Left kidney (tissue), 1 donor: ENCODE measurements at regions not wholly inside any gene's neighbourhood (a gene's known extent, or its start where the extent isn't known, plus 50 kb on each side); places are given as distances from the start of the nearest gene placed in this dataset.
"Not testable (repeated sequence)": the region's sequence is repeated elsewhere in the genome, so short reads cannot be mapped to it uniquely, and the experiment has no call there.

Source experiments
- DNase-seq: peaks from one replicate; pipeline ENCODE4 v3.0.0-alpha.2; 2013

DNA sequence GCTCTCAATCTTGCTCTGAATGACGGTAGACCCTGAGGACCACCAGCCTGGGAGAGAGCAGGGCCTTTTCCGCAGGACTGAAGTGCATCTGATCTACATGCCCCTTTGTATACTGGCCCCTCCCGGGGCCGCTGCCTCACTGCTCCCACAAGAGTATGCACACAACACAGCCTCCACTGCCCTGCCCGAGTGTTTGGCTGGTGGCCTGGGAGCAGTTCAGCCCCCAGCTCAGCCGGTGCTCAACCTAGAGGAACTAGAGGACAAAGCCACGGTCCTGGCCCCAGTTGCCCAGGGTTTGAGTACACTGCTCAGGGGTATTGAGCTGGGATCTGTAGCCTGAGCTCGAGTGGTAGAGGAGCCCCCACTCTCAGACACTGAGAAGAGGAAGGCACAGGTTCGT, 118.9 kb upstream of the CAB39 start:
- no peak for DNase-seq

DNA sequence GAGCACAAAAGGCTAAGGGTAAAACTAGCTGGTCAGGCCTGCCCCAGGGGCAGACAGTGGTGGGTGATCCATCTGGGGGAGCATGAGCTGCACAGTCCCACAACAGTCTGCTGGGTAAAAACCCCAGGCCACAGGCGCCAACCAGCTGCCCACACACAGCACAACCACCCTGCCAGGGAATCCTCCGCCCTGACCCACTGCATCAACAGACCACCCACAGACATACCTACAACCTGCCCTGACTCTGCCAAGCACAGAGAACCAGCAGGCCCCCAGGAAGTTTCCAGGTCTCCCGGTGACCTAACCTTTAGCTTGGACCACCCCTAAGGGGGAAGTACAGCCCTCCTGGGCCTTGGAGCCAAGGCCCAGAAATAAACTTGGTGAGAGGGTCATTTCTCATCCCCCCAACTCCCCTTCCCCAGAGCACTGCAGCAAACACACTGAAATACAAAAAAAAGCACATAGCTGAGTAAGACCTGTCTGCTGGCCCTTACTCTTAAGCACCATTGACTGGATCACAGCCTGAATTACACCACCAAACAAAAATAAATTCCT, 118.3 kb upstream of the CAB39 start:
- no peak for DNase-seq

DNA sequence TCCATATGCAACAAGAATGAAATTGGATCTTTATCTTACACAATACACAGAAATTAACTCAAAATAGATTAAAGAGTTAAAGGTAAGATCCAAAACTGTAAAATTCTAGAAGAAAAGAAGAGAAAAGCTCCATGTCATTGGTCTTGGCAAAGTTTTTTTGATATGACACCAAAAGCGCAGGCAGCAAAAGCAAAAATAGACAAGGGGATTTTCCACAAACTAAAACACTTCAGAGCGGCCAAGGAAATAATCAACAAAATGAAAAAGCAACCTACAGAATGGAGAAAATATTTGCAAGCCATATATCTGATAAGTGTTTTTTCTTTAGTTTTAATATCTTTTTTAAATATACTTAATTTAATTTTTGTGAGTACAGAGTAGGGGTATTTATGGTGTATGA, 112.8 kb upstream of the CAB39 start:
- DNase-seq: no peak

DNA sequence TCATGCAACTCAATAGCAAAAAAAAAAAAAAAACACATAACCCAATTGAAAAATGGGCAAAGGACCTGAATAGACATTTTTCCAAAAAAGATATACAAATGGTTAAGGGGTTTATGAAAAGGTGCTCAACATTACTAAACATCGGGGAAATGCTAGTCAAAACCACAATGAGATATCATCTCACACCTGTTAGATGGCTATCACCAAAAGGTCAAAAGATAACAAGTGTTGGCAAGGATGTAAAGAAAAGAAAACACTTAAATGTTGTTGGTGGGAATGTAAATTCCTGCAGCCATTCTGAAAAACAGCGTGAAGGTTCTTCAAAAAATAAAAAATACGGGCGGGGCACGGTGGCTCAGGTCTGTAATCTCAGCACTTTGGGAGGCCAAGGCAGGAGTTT, 112.4 kb upstream of the CAB39 start:
- DNase-seq: no peak

DNA sequence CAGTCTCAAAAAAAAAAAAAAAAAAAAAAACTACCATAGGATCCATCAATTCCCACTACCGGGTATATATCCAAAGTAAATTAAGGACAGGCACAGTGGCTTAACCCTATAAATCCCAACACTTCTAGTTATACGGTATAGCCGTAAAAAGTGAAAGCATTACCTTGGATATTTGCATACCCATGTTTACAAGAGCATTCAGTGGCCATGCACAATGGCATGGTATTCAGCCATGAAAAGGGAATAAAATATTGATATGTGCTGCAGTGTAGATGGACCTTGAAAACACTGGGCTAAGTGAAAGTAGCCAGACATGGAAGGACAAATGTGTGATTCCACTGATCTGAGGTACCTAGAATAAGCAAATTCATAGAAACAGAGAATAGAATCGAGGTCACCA, 111.8 kb upstream of the CAB39 start:
- no peak for DNase-seq

DNA sequence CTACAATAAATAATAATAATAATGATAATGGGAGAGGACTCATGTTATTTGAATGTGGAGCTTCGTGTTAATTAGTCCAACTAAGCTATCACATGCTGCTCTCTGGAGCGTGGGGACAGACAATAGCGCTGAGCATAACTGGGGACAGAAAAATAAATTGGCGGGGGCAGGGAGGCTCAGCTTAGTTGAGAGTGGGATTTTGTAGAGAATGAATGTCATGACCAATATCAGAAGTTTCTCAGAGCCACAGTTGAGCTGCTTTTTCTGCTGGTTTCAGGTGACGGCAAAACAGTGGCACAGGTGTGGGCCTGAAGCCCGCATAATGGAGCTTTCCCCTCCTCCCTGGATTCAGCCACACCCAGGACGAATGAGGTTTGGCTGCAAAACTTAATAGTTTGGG, 111.1 kb upstream of the CAB39 start:
- DNase-seq: no peak

DNA sequence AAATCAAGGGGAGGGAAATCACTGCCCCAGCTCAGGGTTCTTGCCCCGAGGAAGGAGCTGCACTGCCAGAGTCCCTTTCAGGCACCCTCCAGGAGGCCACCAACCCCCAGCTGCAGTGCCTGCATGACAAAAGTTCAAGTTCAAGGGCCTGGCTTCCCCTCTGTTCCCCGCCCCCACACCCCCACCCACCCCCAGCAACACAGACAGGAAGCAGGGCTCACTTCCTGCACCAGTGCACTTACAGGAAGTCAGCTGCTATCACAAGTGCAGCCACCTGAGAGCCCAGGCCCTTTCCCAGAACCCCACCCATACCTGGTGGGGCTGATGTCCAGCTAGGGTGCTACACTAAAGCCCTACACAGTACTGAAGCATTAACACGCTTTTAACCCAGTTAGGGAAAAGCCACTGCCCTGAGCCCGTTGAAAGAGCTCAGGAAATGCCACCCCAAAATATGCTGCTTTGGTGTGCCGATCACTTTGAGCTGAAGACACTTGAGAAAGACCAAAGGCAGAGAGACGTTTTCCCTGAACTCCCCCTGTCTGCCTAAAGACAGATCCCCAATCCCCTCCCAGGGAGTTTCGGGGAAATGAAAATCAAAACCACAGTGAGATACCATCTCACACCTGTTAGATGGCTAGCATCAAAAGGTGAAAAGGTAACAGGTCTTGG, 109.9 kb upstream of the CAB39 start:
- DNase-seq: no peak

DNA sequence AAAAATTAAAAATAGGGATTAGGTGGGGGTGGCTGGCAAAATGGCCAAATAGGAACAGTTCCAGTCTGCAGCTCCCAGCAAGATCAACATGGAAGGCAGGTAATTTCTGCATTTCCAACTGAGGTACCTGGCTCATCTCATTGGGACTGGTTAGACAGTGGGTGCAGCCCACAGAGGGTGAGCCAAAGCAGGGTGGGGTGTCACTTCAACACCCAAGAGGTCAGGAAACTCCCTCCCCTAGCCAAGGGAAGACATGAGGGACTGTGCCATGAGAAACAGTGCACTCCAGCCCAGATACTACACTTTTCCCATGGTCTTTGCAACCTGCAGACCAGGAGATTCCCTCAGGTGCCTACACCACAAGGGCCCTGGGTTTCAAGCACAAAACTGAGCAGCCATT, 109.3 kb upstream of the CAB39 start:
- not testable (repeated sequence) for DNase-seq

DNA sequence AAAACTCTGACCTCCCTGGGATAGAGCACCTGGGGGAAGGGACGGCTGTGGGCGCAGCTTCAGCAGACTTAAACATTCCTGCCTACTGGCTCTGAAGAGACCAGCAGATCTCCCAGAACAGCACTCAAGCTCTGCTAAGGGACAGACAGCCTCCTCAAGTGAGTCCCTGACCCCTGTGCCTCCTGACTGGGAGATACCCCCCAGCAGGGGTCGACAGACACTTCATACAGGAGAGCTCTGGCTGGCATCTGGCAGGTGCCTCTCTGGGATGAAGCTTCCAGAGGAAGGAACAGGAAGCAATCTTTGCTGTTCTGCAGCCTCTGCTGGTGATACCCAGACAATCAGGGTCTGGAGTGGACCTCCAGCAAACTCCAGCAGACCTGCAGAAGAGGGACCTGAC, 108.5 kb upstream of the CAB39 start:
- DNase-seq: not testable (repeated sequence)

DNA sequence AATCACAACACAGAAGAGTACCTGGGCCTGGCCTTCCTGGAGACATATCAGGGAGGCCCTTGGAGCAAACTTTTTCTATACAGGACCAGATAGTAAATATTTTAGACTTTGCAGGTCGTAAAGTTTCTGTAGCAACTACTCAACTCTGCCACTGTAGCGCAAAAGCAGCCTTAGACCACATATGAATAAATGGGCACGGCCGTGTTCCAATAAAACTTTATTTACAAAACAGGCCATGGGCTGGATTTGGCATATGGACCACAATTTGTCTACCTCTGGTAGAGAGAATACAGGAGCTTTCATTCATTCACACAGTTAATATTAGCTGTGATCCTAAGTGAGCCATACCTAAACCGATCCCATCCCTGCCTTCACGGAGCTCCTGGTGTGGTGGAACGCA, 98.6 kb upstream of the CAB39 start:
- no peak for DNase-seq

DNA sequence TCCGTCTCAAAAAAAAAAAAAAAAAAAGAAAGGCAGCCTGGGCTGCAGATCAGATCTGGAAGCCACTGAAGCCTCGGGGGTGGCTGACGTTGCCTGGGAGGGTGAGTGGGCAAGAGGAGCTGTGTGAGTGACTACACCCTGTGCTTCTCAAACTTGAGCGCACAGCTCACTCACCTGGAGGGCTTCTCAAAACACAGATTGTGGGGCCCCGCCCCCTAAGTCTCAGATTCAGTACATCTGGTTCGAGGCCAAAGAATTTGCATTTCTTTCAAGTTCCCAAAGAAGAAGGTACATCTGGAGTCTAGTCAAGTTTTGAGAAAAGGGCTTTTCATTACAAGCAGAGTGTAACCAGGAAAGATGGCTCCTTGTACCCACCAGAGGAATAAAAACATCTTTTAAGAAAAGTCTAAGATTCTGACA, 97.7 kb upstream of the CAB39 start:
- DNase-seq: no peak

DNA sequence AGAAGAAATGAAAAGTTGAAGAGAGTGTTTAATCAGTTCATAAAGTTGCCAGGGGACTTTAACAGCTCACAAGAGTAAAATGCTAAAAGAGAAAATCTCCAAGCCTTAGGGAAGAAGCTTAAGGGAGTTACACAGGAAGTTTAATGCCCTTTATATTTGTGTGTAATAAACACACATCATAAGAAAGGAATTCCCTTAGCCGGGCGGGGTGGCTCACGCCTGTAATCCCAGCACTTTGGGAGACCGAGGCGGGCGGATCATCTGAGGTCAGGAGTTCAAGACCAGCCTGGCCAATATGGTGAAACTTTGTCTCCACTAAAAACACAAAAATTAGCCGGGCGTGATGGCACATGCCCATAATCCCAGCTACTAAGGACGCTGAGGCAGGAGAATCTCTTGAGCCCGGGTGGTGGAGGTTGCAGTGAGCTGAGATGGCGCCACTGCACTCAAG, 95.4 kb upstream of the CAB39 start:
- DNase-seq: not testable (repeated sequence)

DNA sequence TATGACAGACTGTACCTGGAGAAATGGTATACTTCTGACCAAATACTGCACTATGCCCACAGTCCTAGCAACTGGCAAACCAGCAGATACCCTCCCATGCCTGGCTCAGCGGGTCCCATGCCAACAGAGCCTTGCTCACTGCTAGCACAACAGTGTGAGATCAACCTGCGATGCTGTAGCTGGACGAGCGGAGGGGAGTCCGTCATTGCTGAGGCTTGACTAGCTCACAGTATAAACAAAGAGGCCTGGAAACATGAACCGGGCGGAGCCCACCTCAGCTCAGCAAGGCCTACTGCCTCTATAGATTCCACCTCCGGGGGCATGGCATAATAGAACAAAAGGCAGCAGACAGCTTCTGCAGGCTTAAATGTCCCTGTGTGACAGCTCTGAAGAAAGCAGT, 93.2 kb upstream of the CAB39 start:
- no peak for DNase-seq

DNA sequence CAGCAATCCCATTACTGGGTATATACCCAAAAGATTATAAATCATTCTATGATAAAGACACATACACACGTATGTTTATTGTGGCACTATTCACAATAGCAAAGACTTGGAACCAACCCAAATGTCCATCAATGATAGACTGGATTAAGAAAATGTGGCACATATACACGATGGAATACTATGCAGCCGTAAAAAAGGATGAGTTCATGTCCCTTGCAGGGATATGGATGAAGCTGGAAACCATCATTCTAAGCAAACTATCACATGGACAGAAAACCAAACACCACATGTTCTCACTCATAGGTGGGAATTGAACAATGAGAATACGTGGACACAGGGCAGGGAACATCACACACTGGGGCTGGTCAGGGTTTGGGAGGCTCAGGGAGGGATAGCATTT, 87.4 kb upstream of the CAB39 start:
- not testable (repeated sequence) for DNase-seq

DNA sequence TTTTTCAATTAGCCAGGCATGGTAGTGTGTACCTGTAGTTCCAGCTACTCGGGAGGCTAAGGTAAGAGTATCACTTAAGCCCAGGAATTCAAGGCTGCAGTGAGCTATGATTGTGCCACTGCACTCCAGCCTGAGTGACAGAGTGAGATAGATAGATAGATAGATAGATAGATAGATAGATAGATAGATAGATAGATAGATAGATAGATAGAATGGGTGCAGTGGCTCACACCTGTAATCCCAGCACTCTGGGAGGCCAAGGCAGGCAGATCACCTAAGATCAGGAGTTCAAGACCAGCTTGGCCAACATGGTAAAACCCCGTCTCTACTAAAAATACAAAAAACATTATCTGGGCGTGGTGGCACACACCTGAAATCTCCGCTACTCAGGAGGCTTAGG, 85.6 kb upstream of the CAB39 start:
- DNase-seq: not testable (repeated sequence)

DNA sequence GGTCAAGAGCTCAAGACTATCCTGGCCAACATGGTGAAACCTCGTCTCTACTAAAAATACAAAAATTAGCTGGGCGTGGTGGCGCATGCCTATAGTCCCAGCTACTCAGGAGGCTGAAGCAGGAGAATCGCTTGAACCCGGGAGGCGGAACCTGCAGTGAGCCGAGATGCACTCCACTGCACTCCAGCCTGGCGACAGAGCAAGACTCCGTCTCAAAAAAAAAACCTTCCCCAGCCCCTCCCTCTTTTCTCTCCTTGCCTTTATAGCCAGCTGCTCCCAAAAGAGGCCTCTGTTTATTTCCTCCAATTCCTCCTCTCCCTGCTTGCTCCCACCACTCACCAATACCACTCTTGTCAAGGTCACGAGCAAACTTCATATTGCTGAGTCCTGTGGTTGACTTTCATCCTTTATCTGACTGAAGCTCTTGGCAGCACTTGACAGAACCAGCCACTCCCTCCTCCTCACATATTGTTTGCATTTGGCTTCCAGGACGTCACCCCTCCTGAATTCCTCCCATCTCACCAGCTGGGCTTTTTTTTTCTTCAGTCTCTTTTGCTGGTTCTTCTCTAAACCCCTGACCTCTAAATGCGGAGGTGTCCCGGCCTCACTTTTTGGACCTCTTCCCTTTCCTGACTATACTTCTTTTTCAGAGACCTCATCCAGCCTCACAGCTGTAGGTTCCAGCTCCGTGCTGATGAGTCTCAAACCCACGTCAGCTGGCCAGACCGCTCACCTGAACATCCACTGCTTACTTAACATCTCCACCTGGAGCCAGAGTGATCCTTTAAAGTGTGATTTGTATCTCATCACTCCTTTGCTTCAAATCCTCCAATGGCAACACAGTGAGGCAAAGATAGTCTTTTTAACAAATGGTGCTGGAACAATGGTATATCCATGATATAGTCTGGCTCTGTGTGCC, 84.6 kb upstream of the CAB39 start:
- DNase-seq: no peak

DNA sequence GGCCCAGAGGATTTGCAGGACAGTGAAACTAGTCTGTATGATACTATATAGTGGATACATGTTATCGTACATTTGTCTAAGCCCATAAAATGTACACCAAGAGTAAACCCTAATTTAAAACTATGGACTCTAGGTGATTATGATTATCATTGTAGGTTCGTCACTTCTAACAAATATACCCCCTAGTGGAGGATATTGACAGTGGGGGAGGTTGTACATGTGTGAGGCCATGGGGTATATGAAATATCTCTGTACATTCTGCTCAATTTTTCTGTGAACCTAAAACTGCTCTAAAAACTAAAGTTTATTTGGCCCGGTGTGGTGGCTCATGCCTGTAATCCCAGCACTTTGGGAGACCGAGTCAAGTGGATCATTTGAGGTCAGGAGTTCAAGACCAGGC, 81.2 kb upstream of the CAB39 start:
- DNase-seq: no peak

DNA sequence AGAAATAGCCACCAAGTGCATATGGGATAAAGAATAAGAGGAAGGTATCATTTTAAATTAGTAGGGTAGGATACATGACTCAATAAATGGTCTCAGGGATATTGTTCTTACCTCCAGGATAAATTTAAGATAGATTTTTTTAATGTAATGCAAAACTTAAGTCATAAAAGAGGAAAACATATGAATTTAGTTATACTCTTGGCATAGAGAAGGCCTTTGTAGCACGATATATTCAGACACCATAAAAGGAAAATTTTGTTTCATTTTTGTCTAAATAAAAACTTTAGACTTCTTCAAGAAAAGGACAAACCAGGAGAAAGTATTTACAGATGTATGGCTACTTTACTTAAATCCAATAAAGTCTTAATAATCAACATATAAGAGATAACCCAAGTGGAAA, 78.5 kb upstream of the CAB39 start:
- DNase-seq: no peak

DNA sequence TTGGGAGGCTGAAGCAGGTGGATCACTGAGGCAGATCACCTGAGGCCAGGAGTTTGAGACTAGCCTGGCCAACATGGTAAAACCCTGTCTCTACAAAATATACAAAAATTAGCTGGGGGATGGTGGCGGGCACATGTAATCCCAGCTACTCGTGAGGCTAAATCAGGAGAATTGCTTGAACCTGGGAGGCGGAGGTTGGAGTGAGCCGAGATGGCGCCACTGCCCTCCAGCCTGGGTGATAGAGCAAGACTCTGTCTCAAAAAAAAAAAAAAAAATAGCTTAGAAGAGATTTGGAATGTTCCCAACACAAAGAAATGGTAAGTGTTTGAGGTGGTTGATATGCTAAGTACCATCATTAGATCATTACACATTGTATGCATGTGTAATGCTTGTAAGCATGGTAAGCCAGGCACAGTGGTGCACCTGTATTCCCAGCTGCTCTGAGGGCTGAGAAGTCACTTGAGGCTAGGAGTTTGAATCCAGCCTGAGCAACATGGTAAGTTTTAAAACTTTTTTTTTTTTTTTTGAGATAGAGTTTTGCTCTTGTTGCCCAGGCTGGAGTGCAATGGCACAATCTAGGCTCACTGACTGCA, 77.8 kb upstream of the CAB39 start:
- not testable (repeated sequence) for DNase-seq

DNA sequence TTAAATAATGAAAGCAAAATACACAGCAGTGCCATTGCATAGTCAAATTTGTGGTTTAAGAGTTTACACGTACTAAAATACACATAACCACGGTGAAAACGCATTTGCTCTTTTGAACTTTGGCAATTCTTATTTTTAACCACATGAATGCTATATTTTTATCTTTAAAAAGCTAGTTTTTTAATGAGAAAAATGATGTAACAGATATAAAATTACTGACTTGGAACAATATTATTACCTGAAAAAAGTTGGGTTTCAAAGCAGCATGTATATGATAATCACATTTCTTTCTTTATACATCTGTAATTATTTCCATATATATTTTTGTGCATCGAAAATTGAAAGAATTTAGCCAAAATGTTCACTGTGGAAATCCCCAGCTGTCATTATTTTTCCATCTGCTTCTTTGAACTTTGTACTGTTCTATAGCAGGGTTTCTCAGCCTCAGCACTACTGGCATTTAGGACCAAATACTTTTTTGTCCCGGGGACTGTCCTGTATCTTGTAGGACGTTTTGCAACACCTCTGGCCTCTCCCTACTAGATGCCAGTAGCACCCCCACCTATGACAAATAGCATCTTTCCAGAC, 75.9 kb upstream of the CAB39 start:
- DNase-seq: no peak

DNA sequence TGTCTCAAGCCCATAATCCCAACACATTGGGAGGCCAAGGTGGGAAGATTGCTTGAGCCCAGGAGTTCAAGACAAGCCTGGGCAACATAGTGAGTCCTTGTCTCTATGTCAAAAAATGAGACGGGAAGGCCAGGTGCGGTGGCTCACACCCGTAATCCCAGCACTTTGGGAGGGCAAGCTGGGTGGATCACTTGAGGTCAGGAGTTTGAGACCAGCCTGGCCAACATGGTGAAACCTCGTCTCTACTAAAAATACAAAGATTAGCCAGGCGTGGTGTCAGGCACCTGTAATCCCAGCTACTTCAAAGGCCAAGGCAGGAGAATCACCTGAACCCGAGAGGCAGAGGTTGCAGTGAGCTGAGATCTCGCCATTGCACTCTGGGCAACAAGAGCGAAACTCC, 75.2 kb upstream of the CAB39 start:
- DNase-seq: not testable (repeated sequence)

DNA sequence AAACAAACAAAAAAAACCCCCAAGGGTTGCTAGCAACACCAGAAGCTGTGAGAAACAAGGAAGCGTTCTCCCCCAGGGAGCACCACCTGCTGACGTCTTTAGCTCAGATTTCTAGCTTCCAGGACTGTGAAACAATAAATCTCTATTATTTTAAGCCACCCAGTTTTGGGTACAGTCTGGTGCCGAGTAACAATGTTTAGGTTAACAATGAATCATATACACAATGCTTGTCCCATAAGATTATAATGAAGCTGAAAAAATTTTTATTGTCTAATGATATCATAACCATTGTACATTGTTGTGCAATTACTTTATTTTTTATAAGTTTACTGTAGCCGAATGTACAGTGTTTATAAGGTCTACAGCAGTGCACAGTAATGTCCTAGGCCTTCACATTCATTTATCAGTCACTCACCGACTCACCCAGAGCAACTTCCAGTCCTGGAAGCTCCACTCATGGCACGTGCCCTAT, 72.1 kb upstream of the CAB39 start:
- no peak for DNase-seq
